ENCODE measurements at regions not wholly inside any gene's neighbourhood (a gene's known extent, or its start where the extent isn't known, plus 50 kb on each side); places are given as distances from the start of the nearest gene placed in this dataset.
A peak's percentile ranks its signal among the peaks of the same experiment; 100 is the strongest.

- Histone ChIP-seq H3K4ac (ENCODE audit: low read depth, low read length) (no peak overlapping the region), H3K14ac (replicated peaks; ENCODE audit: low read depth, low read length) (no peak overlapping the region), H4K8ac (ENCODE audit: low read depth in 2 of 2, low read length in 2 of 2) (no peak overlapping the region), H3K36me3 (ENCODE audit: control insufficient read depth, insufficient read depth, low read length) (no peaks in the 10 kb centered on the region), H3K4me3 (ENCODE audit: insufficient read depth, low read depth, low read length) (no peak overlapping the region), H3K56ac (ENCODE audit: extremely low read depth, insufficient read depth, low read length) (no peak overlapping the region), H3K18ac (ENCODE audit: low read depth, low read length) (no peak overlapping the region), H3K9ac (ENCODE audit: low read depth, low read length) (no peak overlapping the region), H3K27me3 (ENCODE audit: control insufficient read depth, insufficient read depth, low read length) (no peaks in the 10 kb centered on the region), H3K9me3 (ENCODE audit: control insufficient read depth, insufficient read depth, low read length) (no peaks in the 10 kb centered on the region), H2AK5ac (ENCODE audit: low read depth, low read length) (no peak overlapping the region), H2AK9ac (replicated peaks; ENCODE audit: low read depth, low read length, poor library complexity) (no peak overlapping the region), H3K4me2 (ENCODE audit: low read depth, low read length) (no peak overlapping the region), H3K79me1 (ENCODE audit: low read depth in 1 of 2, low read length in 2 of 2) (no peaks in the 10 kb centered on the region), H4K91ac (ENCODE audit: insufficient read depth, low read depth, low read length) (no peak overlapping the region), H2AFZ (replicated peaks; ENCODE audit: low read length, poor library complexity) (no peak overlapping the region), H3K9me1 (ENCODE audit: insufficient read depth, low read length) (no peaks in the 10 kb centered on the region), H2BK5ac (ENCODE audit: low read depth, low read length, poor library complexity, severe bottlenecking) (no peak overlapping the region), H3K4me1 (ENCODE audit: control insufficient read depth, insufficient read depth, low read length) (no peaks in the 10 kb centered on the region), H3K27ac (ENCODE audit: insufficient read depth, low read length) (no peak overlapping the region), H4K5ac (ENCODE audit: low read depth, low read length) (no peak overlapping the region), H2BK120ac (ENCODE audit: low read depth, low read length) (no peak overlapping the region), H4K20me1 (ENCODE audit: insufficient read depth, low read length) (no peaks in the 10 kb centered on the region), H3K23ac (ENCODE audit: low read depth, low read length) (no peak overlapping the region), H2BK15ac (ENCODE audit: low read depth, low read length) (no peak overlapping the region), H2BK20ac (ENCODE audit: low read depth, low read length) (no peak overlapping the region)
- no TSS peak for BruUV-seq (replicated peaks)
- POLR2A ChIA-PET (ENCODE audit: unreplicated experiment), result no interaction called here
- dilution Hi-C loops (cut with HindIII; ENCODE audit: low sequenced_read_pairs, unreplicated experiment) (no loop called here), intact Hi-C loops (cut with micrococcal nuclease) (no loop called here), in situ Hi-C loops (cut with MboI; ENCODE audit: low sequenced_read_pairs) (no loop called here)
- CTCF ChIA-PET, result no interaction called here
- WGBS, 2 experiments (ENCODE audit: extremely low coverage in 2 of 2, insufficient read length in 1 of 2), result 40% methylated on average over 1 of the region's 7 CpGs; no CpG with 5 or more reads in 1 of the 2 experiments
- no peak for TF ChIP-seq MXI1 (IDR thresholded peaks at IDR 0.05; ENCODE audit: borderline replicate concordance, low read depth, low read length)
- peak; percentile 48 for TF ChIP-seq CEBPB (IDR thresholded peaks at IDR 0.05; ENCODE audit: low read depth, low read length)
- TF ChIP-seq ELK1 (IDR thresholded peaks at IDR 0.05; ENCODE audit: borderline replicate concordance, low read depth, low read length), result no peak
- no peak for TF ChIP-seq RFX5 (IDR thresholded peaks at IDR 0.05; ENCODE audit: low read depth, low read length)
- TF ChIP-seq MAZ (IDR thresholded peaks at IDR 0.05; ENCODE audit: borderline replicate concordance, low read depth, low read length), result no peak
- TF ChIP-seq USF2 (IDR thresholded peaks at IDR 0.05; ENCODE audit: low read depth, low read length), result no peak
- ATAC-seq (ENCODE audit: low read depth), result no peak
- no peak for DNase-seq
Observed at GRCh38 chr6:25215881-25216280, 63.3 kb upstream of the CARMIL1 start.

Measured in IMR-90 (cell line).